HG03280 (cell line): ENCODE measurements at regions not wholly inside any gene's neighbourhood (a gene's known extent, or its start where the extent isn't known, plus 50 kb on each side); places are given as distances from the start of the nearest gene placed in this dataset.

Source experiments
- ATAC-seq: cut with Tn5 transposase; IDR thresholded peaks from one replicate; pipeline ENCODE4 v1.9.1; 2021; ENCODE audit warnings: mild to moderate bottlenecking, moderate library complexity; ENCODE audit not compliant: unreplicated experiment

GRCh38 chr20:24892931-24893330, 56.1 kb upstream of the CST7 start:
- ATAC-seq = no peak

GRCh38 chr20:24894488-24894887, 54.6 kb upstream of the CST7 start:
- no peak for ATAC-seq

GRCh38 chr20:24894967-24895366, 54.1 kb upstream of the CST7 start:
- no peak for ATAC-seq

GRCh38 chr20:24895431-24895830, 53.6 kb upstream of the CST7 start:
- no peak for ATAC-seq

- ATAC-seq = no peak
Measured at GRCh38 chr20:24895898-24896658, 53.0 kb upstream of the CST7 start.

- ATAC-seq = no peak
Measured at GRCh38 chr20:24896984-24897383, 52.1 kb upstream of the CST7 start.

GRCh38 chr20:24897974-24898373, 51.1 kb upstream of the CST7 start:
- no peak for ATAC-seq

GRCh38 chr20:24899153-24899552, 49.9 kb upstream of the CST7 start:
- ATAC-seq = no peak
